ENCODE measurements at regions not wholly inside any gene's neighbourhood (a gene's known extent, or its start where the extent isn't known, plus 50 kb on each side); places are given as distances from the start of the nearest gene placed in this dataset.

DNA sequence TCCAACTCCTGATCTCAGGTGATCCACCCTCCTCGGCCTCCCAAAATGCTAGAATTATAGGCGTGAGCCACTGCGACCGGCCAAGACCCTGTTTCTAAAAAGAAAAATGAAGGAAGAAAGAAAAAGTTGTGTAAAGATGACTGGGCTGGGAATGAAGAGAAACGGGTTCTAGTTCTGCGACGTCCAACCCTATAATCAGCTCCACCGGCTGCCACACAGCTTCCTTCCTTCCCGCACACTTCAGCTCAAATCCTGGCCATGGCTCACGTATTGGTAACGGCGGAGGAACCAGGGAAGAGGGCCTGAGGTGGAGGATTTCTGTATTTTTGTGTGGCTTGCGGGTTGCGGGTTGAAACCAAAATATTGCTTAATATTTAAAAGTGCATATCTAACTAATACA lies 88.1 kb downstream of the MYL12B start:
- Histone ChIP-seq H3K9ac (ENCODE audit: insufficient read depth, low read depth, low read length) (no peak overlapping the region), H3K4me2 (ENCODE audit: low read depth, low read length) (no peak overlapping the region), H3K4me1 (ENCODE audit: insufficient read depth, low read length) (no peaks in the 10 kb centered on the region), H3K4me3 (replicated peaks in 1 of 3; ENCODE audit: insufficient read depth in 1 of 3, low read depth in 2 of 3, low read length in 3 of 3) (no peak overlapping the region), H3K27me3 (ENCODE audit: control insufficient read depth in 1 of 2, insufficient read depth in 2 of 2, low read length in 2 of 2) (peaks cover 0 to 14% of the 10 kb centered on the region in 2 experiments; a peak in 1 of 5 replicates), H3K36me3 (replicated peaks in 1 of 2; ENCODE audit: control insufficient read depth in 1 of 2, insufficient read depth in 2 of 2, low read length in 2 of 2) (no peaks in the 10 kb centered on the region), H3K27ac (ENCODE audit: extremely low read length, insufficient read depth, low read length) (no peak overlapping the region), H4K20me1 (ENCODE audit: insufficient read depth, low read length) (no peaks in the 10 kb centered on the region), H3K9me3 (ENCODE audit: low read length) (no peaks in the 10 kb centered on the region), H3K79me2 (ENCODE audit: insufficient read depth, low read length) (no peaks in the 10 kb centered on the region), H2AFZ (ENCODE audit: low read length) (no peak overlapping the region)
- in situ Hi-C loops (cut with HindIII; ENCODE audit: extremely low pct_ligation_motif_present, low pct_unique_long_range_greater_than_20kb) (no loop called here), intact Hi-C loops (cut with micrococcal nuclease; ENCODE audit: unreplicated experiment) (no loop called here)
- no peak for FAIRE-seq
- WGBS (ENCODE audit: low lambda C conversion rate) = 70% methylated on average over 14 of the region's 14 CpGs
- ChIA-PET CTCF (ENCODE audit: low intra/inter-chr PET ratio, low total read pairs) (no interaction called here), POLR2A (no interaction called here)
- ATAC-seq = no peak
- BruUV-seq (replicated peaks) = no TSS peak
- DNase-seq (ENCODE audit: low spot score) = no peak
- TF ChIP-seq MIER2 (CRISPR knock-in tag; IDR thresholded peaks at IDR 0.05) (no peak), HCFC1 (IDR thresholded peaks at IDR 0.05; ENCODE audit: low read depth, low read length) (no peak), RFX3 (CRISPR knock-in tag; IDR thresholded peaks at IDR 0.05) (no peak), RARA (CRISPR knock-in tag; IDR thresholded peaks at IDR 0.05) (no peak), NBN (conservative IDR thresholded peaks at IDR 0.05) (no peak), TGIF2 (CRISPR knock-in tag; IDR thresholded peaks at IDR 0.05) (no peak), TBP (CRISPR knock-in tag; IDR thresholded peaks at IDR 0.05) (no peak), HDAC1 (CRISPR knock-in tag; IDR thresholded peaks at IDR 0.05) (no peak), ZNF263 (CRISPR knock-in tag; IDR thresholded peaks at IDR 0.05) (no peak), NR1H2 (CRISPR knock-in tag; IDR thresholded peaks at IDR 0.05; ENCODE audit: borderline replicate concordance, low read depth) (no peak), HNRNPH1 (optimal IDR thresholded peaks at IDR 0.05; ENCODE audit: low read depth, low read length) (no peak), KDM3A (CRISPR knock-in tag; IDR thresholded peaks at IDR 0.05; ENCODE audit: low read depth) (no peak)
- TF ChIP-seq, protein P1, sequence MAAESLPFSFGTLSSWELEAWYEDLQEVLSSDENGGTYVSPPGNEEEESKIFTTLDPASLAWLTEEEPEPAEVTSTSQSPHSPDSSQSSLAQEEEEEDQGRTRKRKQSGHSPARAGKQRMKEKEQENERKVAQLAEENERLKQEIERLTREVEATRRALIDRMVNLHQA (CRISPR knock-in tag; IDR thresholded peaks at IDR 0.05) = no peak
- TF ChIP-seq, protein P2, sequence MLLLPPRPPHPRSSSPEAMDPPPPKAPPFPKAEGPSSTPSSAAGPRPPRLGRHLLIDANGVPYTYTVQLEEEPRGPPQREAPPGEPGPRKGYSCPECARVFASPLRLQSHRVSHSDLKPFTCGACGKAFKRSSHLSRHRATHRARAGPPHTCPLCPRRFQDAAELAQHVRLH (CRISPR knock-in tag; IDR thresholded peaks at IDR 0.05; ENCODE audit: borderline replicate concordance, low read depth) = no peak
